ENCODE measurements at regions not wholly inside any gene's neighbourhood (a gene's known extent, or its start where the extent isn't known, plus 50 kb on each side); places are given as distances from the start of the nearest gene placed in this dataset.

DNA sequence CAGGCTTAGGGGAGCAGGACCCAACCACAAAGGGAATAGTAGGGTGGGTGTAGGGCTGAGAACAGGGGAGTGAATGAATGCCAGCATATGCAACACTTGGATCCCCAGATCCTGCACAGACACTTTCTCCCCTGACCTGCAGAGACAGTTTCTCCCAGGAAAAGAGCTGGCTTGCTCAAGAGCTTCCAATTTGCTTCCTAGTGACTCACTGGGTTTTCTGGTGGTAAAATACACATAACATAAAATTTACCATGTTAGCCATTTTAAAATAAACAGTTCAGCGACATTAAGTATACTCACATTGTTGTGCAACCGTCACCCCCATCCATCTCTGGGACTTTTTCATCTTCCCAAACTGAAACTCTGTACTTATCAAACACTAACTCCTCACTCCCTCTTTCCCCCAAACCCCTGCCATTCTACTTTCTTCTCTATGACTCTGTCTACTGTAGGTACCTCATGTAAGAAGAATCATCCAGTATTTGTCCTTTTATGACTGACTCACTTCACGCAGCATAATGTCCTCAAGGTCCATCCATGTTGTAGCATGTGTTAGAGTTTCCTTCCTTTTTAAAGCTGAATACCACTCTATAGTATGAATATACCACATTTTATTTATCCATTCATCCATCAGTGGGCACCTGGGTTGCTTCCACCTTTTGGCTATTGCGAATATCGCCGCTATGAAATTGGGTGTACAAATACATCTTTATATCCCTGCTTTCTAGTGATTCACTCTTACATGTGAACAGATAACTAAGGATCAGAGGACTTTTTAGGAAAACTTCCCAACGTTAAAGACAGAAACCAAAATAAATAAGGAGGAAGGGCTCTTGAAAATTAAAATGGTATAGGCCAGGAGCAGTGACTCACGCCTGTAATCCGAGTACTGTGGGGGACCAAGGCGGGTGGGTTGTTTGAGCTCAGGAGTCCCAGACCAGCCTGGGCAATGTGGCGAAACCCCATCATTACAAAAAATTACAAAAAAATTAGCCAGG, 95.6 kb upstream of the TJP1 start:
- no peak for DNase-seq (ENCODE audit: low spot score)

DNA sequence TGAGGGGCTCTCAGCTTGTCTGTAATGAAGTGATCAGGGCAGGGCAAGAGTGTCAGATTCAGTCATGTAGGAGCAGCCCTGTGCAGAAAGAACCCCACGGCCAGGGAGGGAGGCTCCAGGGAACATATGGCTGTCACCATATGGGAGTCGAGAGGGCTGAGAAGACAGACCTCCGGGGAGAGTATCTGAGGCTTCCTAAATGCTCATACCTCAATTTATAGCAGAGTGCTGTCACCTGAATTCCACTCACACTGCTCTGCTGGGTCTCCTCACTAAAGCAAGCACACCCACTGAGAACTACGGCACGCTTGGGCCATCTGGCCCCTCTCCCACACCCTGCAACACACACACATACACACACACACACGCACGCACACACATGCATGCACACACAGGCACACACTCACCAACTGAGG, 92.3 kb upstream of the TJP1 start:
- DNase-seq (ENCODE audit: low spot score), result no peak

DNA sequence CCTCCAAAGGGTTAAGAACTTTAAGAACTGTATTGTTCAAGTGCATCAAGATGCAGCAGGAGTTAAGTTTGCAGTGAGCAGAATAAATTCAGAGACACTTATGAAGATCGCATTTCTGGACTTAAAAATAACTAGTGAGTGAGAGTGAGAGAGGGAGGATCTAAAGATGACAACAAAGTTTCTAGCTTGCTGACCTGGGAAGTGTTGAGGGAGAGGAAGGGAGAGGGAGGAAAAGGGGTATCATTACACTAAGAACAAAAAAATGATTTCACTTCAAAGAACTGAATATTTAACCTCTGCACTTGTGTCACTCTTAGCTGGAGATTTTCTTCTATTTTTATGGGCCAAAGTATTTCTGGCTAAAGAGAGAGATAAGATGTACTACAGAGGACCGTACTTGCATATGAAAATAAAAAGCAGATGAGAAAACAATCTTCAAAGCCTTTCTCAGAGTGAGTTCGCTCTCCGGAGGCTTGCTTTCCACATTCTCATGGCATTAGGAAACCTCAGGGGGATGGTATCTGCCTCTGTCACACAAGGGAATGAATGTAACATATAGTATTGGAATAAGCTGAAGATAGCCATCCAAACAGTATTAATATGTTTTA, 91.4 kb upstream of the TJP1 start:
- DNase-seq (ENCODE audit: low spot score), result no peak

DNA sequence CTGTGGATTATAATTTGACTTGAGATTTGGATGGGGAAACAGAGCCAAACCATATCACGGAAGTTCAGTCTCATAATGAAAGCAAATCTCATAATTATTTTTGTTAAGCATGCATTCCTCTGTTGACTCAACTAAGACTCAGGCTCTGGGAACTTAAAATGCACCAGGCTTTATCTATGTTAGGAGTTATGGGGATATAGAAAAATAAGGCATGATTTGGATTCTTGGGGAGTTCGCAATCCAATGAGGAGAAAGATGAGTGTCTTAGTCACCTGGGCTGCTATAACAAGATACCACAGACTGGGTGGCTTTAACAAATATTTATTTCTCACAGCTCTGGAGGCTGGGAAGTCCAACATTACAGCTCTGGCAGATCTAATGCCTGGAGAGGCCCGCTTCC, 89.4 kb upstream of the TJP1 start:
- no peak for DNase-seq (ENCODE audit: low spot score)

DNA sequence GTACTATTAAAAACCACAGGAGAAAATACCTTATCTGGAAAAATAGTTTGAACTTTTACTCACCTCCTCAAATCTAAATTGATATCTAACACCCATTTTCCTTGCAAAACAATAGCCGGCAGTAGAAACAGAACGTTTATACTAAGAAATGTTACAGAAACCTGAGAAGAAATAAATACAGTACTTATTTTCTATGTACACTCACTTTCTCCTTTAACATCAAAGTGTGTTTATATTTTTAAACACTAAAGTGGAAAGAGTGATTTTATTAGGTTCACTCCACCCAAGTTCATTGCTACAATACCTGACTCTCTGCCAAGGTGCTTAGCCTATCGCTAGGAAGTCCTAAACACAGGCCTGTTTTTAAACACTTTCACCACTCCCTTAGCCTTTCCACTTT, 87.8 kb upstream of the TJP1 start:
- no peak for DNase-seq (ENCODE audit: low spot score)

DNA sequence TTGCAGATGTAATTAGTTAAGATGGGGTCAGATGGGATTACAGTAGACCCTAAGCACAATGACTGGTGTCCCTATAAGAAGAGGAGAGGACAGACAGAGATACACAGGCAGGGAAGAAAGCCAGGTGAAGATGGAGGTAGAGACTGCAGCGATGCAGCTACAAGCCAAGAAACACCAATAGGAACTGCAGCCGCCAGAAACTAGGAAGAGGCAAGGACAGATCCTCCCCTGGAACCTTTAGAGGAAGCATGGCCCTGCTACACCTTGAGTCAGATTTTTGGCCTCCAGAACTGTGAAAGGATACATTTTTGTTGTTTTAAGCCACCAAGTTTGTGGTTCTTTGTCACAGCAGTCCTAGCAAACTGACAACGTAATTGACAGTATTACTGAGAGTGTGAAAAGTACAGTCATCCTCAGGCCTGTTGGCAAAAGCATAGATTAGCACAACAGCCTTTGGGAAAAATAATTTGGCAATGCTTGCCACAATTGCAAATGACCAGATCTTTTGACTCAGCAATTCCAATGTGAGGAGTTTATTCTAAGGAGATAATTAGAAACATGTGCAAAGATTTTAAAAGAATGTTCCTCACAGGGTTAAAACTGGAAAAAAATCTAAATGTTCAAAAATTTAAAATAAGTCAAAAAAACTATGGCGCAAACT, 82.6 kb upstream of the TJP1 start:
- no peak for DNase-seq (ENCODE audit: low spot score)

DNA sequence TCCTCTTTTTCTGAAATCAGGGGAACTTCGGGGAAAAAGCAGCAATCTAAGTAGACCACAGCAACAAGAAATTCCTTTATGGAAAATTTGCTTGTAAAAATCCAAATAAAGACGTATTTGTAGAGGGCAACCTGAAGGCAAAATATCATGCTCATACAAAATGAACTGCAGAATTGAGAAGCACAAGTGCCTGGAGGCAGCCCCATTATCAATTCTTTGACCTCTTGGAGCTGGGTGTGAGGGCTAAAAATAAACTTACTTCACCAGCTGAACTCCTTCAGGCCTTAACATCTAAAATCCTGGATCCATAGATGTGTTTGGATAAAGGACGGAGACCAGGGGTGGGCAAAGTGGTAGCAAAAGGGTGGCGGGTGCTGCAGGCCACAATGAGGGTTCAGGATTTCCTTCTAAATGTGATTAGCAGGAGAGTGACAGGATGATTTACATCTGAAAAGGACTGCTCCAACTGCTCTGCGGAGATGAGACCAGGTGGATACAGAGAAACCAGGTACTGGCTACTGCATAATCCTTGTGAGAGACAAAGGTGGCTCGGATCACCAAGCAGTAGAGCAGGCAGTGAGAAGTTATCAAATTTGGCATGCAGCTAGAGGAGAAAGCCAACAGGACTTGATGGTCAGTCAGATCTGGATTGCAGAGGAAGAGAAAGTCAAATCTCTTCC, 81.7 kb upstream of the TJP1 start:
- no peak for DNase-seq (ENCODE audit: low spot score)

DNA sequence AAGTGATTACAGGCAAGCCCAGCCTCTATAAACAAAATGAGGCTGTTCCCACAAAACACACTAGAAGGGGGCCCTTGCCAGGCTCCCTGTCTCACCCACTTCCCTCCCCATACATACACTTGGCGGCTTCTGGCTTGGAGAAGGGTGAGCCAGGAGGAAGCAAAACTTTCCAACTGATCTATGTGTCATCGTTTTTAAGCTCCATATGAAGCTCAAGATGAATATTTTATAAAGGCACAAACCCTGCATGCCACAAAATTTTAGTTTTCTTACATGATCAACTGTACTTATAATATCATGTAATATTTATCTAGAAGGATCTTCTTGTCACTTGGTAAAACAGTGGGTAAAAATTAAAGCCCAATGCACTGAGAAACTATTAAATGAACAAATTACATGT, 80.8 kb upstream of the TJP1 start:
- no peak for DNase-seq (ENCODE audit: low spot score)

DNA sequence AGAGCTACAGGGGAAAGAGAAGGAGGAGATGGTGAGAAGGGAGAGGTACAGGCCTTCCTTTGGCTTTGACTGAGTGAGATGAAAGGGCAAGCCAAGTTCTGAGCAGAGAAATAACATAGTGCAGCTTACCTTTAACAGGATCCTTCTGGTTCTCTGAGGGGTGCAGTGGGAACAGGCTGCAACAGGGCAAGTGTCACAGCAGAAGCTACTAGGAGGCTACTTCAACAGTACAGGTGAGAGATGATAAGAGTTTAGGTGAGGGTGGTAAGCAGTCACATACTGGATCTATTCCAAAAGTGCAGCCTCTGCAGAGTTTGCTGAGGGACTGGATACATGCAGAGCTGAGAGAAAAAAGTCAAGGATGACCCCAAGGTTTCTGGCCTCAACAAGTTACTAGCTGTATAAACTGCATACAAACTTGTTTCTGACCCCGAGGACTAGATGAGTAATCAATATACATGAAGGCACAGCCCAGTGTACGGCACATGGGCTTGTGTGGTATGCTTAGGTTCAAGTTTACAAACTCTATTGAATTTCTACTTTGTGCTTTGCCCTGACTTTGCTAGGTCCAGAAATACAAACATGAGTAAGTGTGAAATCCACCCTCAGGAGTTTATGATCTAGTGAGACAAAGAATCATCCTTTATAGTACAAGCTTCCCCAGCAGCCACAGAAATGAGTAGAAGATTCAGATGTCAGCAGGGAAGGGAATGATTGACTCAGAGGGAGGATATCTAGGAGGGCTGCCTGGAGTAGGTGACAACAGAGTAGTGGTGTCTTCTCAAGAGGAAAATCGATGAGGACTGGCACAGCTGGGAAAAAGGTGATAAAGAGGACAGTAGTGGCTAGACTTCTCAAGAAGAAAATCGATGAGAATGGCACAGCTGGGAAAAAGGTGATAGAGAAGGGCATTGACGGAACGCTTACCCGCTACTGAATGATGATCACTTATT, 78.2 kb upstream of the TJP1 start:
- DNase-seq (ENCODE audit: low spot score), result no peak

DNA sequence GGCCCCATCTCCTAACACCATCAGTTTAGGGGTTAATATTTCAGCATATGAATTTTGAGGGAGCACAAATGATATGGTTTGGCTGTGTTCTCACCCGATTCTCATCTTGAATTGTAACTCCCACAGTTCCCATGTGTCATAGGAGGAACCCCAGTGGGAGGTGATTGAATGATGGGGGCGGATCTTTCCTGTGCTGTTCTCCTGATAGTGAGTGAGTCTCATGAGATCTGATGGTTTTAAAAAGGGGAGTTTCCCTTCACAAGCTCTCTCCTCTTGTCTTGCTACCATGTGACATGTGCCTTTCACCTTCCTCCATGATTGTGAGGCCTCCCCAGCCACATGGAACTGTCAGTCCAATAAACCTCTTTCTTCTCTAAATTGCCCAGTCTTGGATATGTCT, 73.8 kb upstream of the TJP1 start:
- DNase-seq (ENCODE audit: low spot score), result no peak

DNA sequence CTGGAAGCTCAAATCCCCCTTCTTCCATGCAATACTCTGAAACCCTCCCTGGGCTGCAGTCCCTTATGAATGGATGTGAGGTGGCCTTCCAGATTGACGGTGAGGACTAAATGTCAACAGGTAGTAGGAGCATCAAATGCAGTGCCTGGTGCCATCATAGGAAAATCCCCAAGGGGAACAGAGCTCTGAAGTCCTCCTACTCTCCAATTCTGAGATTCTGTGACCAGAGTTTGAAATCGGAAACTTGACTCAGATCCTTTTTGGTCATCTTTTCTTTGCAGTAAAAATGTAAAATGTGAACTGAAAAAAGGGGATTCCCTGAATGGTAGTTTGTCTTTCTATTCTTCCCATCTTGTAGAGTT, 68.8 kb upstream of the TJP1 start:
- no peak for DNase-seq (ENCODE audit: low spot score)

DNA sequence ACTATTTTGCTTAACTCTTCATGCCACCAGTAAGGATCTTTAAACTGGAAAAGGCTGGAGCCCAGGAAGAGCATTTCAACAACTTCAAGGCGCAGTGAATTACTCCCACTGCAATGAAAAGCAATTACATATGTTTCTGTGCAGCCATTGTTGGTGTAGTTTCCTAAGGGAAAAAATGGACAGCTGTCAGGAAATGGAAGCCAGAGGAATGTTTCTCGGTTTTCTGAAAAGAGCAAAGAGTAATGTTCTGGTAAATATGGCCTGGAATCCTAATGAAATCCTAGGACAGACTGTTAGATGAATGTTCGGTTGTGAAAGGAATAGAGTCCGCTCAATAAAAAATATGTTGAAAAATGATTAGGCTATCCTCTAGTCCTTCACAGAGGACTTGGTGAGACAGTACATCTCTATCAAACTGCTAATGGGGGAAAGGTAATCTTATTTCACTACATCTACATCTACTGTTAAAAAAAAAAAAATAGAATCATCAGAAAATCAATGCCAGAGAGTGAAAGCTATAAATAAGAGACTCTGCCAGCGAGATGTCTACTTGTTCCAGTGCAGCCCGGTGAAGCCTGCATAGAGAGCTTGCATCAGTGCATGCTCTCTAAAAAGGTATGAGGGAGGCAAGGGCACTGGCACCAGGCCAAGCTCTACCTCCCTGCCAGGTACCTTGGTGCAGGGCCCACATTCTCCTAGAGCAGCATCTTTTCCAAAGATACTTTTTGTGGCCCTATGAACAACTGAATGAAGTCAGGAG, 68.2 kb upstream of the TJP1 start:
- DNase-seq (ENCODE audit: low spot score), result no peak

DNA sequence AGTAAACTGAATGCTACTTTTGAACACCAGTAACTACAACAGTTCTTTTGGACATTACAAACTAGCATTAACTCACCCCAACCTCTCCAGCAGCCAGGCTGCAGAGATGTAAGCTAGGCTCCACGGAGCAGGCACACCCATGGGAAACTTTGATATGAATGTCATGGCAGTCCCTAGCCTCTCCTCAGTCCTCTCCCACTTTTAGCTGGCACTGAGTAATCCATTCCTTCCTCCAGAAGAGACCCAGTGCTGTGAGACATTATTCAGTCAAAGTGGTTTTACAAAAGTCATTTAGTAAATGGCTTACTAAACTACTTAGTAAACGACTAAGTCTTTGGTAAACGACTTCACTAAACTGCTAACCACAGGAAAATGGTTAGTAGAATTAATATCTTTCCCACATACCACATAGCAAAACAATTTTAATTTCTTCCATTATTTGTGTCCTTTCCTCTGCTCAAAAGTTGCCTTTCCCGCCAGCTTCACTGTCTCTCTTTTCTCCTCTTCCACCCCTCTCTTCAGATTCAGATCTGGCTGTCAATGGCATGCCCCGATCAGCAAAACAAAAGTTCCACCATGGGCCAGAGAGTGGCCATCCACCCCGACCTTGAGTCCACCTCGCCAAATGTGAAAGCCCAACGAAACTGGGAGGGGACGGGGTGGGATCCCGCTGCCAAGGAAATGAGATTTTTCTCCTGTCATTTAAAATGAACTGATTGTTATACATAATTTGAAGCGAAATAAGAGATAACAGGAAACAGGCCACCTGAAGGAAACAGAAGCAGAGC, 67.5 kb upstream of the TJP1 start:
- DNase-seq (ENCODE audit: low spot score), result no peak

DNA sequence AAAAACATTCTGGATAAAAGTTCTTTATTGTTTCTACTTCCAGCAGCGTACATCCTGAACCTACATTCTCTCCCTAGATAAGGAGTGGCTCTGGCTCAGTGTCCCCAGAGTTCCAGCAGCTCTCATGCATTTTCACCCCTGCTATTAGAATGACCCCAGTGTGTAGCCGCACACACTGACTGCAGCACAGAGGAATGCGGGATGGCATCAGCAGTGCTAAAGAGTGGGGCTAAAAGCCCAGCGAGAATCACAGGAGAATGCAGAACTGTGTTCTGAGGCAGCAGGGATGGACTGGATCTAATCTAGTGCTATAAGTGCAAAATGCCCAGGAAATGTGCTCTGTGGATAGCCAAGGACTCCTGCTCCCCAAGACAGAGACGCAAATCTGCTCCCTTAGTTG, 66.4 kb upstream of the TJP1 start:
- DNase-seq (ENCODE audit: low spot score), result no peak

DNA sequence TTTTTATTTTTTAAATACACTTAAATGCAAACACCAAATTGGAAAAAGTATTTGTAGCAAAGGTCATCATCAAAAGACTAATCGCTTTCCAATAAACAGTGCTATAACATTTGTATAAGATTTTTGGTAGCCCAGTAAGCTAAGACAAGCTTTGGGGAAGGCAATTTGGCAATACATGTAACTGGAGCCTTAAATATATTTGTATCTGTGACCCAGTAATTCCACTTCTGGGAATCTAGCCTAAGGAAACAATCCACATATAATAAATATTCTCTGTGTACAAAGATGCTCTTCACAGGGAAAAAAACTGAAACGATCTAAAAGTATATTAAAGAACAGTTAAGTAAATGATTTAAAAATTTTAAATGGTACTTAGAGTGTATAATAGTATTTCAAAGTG, 65.5 kb upstream of the TJP1 start:
- DNase-seq (ENCODE audit: low spot score), result no peak

DNA sequence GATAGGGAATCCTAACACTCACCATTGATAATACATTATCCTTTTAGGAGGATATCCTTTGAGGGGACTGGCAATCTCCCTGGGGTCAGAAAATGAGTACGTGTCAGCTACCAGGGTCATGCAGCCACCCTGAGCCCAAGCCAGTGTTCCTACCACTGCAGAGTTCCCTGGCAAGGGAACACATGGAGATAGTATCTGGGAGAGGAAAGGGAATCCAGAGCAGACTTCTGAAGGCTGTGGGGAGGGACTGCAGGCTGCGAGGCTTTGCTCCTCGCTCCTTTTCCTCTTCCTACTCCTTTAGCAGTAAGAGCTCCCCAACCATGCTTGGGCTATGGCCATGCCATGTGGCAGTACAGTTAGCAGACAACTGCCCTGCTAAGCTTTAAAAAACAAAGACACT, 62.9 kb upstream of the TJP1 start:
- DNase-seq (ENCODE audit: low spot score), result no peak

DNA sequence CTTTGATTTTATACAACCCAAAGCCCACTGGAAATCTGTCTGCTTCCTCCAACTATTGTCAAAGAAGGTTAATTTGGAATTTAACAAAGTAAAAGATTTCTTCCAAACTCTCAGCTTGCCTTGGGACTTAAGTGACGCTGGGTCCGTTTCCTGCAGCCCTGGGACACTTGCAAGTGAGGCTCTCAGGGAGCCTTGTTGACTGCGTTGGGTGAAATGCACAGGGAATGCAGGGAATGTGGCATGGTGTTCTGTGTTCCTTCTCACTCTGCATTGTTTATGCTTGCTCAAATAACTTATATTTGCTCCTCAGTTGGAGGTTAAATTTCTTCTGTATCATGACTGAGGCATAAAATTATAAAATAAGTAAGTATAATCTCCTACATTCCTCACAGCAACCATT, 60.9 kb upstream of the TJP1 start:
- DNase-seq (ENCODE audit: low spot score), result no peak

DNA sequence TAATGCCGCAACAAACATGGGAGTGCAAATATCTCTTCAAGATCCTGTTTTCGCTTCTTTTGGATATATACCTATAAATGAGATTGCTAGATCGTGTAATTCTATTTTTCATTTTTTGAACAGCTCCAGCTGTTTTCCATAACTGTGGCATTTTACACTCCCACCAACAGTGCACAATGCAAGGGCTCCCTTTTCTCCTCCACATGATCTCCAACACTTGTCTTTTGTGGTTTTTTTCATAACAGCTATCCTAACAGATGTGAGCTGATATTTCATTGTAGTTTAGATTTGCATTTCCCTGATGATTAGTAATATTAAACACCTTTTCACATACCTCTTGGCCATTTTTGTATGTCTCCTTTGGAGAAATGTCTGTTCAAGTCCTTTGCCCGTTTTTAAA, 58.6 kb upstream of the TJP1 start:
- DNase-seq (ENCODE audit: low spot score), result no peak

DNA sequence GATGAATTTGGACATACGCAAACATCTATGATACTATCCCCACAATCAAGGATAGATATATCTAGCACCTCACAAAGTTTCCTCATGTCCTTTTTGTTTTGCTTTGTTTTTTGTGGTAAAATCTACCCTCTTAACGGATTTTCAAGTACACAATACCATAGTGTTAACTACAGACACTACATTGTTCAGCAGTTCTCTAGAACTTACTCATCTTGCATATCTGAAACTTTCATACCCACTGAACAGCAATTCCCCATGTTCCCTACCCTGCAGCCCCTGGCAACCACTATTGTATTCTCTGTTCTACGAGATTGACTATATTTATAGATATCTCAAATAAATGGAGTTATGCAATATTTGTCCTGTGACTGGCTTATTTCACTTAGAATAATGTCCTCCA, 58.1 kb upstream of the TJP1 start:
- DNase-seq (ENCODE audit: low spot score), result no peak

DNA sequence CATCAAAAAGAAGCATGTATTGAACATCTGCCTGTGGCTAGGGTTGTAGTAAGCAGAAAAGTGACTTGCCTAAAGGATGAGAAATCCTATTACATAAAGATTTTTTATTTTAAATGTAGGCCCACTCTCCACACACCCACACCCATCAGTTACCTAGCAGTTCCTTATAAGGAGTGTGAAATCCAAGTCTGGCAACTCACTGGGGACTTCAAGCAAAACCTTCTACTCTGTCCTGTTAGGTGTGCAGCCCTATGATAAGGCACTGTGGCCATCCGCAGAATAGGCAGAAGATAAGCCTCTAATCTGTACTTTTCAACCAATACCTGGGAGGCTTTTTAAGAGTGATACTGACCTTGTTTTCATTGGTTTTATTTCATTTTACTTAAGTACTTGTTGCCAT, 52.7 kb upstream of the TJP1 start:
- no peak for DNase-seq (ENCODE audit: low spot score)
